Esophagus (tissue), 2 donors: ENCODE measurements at regions not wholly inside any gene's neighbourhood (a gene's known extent, or its start where the extent isn't known, plus 50 kb on each side); places are given as distances from the start of the nearest gene placed in this dataset.
A peak's percentile ranks its signal among the peaks of the same experiment; 100 is the strongest.

Experiments used
- H3K27ac ChIP-seq, 2 donors: one replicate each; pipeline ENCODE4 v1.5.1; 2013; ENCODE audit warnings: low read depth in 2 of 2, mild to moderate bottlenecking in 2 of 2, inconsistent platforms in 1 of 2, low read length in 1 of 2, moderate library complexity in 1 of 2
- H3K27me3 ChIP-seq, 2 donors: one replicate each; pipeline ENCODE4 v1.6.1; 2013; ENCODE audit warnings: low read length in 2 of 2, control low read depth in 1 of 2, mild to moderate bottlenecking in 1 of 2; ENCODE audit not compliant: insufficient read depth in 2 of 2, control insufficient read depth in 1 of 2
- H3K36me3 ChIP-seq, 2 donors: one replicate each; pipeline ENCODE4 v1.6.1; 2013; ENCODE audit warnings: low read length in 1 of 2; ENCODE audit not compliant: control insufficient read depth in 2 of 2, insufficient read depth in 2 of 2
- H3K4me1 ChIP-seq, 2 donors: one replicate each; pipeline ENCODE4 v1.6.1; 2013; ENCODE audit warnings: low read length in 1 of 2; ENCODE audit not compliant: control insufficient read depth in 2 of 2, insufficient read depth in 2 of 2
- H3K4me3 ChIP-seq, 2 donors: one replicate each; pipeline ENCODE4 v1.5.1; 2013; ENCODE audit warnings: low read length in 2 of 2, mild to moderate bottlenecking in 2 of 2, low read depth in 1 of 2, moderate library complexity in 1 of 2
- H3K9me3 ChIP-seq, 2 donors: one replicate each; pipeline ENCODE4 v1.6.1; 2013; ENCODE audit warnings: mild to moderate bottlenecking in 2 of 2, low read depth in 1 of 2, low read length in 1 of 2, moderate library complexity in 1 of 2; ENCODE audit not compliant: control insufficient read depth in 2 of 2, insufficient read depth in 1 of 2
- WGBS, 2 donors: extraction: QIAGEN DNeasy Blood & Tissue Kit; methylation state at CpG; one replicate each; pipeline ENCODE4 v1.1.7; 2013; 5-methylcytosine and 5-hydroxymethylcytosine counted together
- donor health status: healthy with polysubstance abuse.
- donor health status: Bipolar disorder and iron deficiency.

DNA sequence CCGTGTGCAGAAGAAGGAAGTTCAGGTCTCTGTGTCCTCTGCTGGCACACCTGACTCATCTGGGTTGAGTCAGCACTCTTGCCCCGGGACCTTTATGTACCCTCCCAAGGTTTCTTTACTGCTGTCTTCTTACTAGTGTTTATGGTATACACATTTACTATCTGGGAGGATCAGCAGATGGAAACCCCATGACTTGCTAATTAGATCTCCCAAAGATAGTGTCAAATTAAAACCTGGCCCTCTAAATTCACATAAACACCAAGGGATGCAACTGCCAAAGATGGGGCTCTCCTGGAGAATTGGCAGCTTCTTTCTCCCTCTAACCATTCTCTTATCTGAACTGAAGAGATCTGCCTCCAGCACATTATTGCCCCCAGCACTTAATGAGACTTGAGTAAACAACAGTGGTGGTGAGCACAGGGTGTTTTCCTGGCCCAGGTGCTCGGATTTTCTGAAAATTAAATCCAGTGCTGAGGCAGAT is 718.1 kb upstream of the SOX9 start:
- peak overlapping the region; percentile 34 to 52 for H3K27ac ChIP-seq
- WGBS, 2 donors, result 47 to 54% methylated on average over 3 of the region's 3 CpGs
- no peaks in the 10 kb centered on the region for H3K9me3 ChIP-seq
- H3K4me3 ChIP-seq, result no peak overlapping the region
- no peaks in the 10 kb centered on the region for H3K27me3 ChIP-seq
- no peaks in the 10 kb centered on the region for H3K36me3 ChIP-seq
- H3K4me1 ChIP-seq, result no peaks in the 10 kb centered on the region

DNA sequence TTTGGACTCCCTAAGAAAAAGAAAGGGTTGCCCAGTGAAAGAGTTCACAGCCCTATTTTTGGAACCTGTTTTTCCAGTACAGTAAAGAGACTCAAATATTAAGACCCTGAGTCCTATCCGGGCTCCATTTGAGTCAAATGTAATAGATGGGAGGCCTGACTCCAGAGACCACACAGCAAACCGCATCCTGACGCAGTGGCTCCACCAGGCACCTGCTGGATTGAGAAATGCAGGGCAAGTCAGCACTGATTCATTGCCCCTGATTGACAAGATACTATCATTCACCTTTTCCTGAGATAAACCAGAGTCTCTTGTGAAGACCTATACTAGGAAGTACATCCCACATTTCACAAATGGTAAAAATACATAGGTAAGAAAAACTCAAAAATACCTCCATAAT is 715.7 kb upstream of the SOX9 start:
- WGBS, 2 donors, result 82 to 84% methylated on average over 3 of the region's 3 CpGs
- no peaks in the 10 kb centered on the region for H3K36me3 ChIP-seq
- H3K9me3 ChIP-seq, result no peaks in the 10 kb centered on the region
- H3K27ac ChIP-seq, result no peak overlapping the region
- H3K4me1 ChIP-seq, result no peaks in the 10 kb centered on the region
- H3K27me3 ChIP-seq, result no peaks in the 10 kb centered on the region
- no peak overlapping the region for H3K4me3 ChIP-seq

DNA sequence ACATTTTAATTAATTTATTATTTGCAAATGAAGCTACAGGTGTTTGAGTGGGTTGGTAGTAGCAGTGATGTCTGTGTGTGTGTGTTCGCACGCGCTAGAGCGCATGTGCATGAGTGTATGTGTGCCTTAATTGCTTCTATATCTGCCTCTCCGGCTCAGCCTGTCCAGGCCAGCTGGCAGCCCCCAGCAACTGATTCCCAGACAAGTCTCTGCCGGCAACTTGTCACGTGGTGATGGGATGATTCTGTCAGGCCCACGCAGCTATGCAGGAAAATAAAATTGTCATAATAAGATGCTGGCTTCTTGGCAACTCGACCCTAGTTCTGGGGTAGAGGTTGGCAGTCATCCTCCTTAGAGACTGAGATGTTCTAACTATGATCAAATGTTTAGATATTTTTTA is 712.8 kb upstream of the SOX9 start:
- no peak overlapping the region for H3K4me3 ChIP-seq
- no peaks in the 10 kb centered on the region for H3K27me3 ChIP-seq
- H3K36me3 ChIP-seq, result no peaks in the 10 kb centered on the region
- H3K27ac ChIP-seq, result no peak overlapping the region
- H3K4me1 ChIP-seq, result no peaks in the 10 kb centered on the region
- no peaks in the 10 kb centered on the region for H3K9me3 ChIP-seq
- WGBS, 2 donors, result 63 to 71% methylated on average over 9 of the region's 9 CpGs

DNA sequence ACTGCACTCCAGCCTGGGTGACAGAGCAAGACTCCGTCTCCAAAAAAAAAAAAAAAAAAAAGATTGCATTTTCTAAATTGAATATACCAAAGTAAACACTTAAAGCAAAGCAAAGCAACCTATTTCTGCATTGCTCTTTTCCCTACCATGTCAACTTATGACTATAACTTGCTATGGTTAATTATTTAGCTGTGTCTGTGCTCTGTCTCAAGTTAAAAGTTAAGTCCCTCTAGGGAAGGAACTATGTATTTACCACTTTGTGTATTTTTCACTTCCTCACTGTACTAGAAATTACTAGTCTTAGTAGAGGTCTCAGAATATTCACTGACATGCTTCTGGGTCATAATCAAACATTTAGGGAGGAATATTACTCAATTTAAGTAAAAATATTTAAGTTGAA is 711.7 kb upstream of the SOX9 start:
- no peaks in the 10 kb centered on the region for H3K4me1 ChIP-seq
- no peaks in the 10 kb centered on the region for H3K27me3 ChIP-seq
- WGBS, 2 donors, result no CpG with 5 or more reads among the region's 1 CpG
- H3K27ac ChIP-seq, result no peak overlapping the region
- no peak overlapping the region for H3K4me3 ChIP-seq
- H3K9me3 ChIP-seq, result peaks cover 0 to 2% of the 10 kb centered on the region in 2 donors
- H3K36me3 ChIP-seq, result no peaks in the 10 kb centered on the region

DNA sequence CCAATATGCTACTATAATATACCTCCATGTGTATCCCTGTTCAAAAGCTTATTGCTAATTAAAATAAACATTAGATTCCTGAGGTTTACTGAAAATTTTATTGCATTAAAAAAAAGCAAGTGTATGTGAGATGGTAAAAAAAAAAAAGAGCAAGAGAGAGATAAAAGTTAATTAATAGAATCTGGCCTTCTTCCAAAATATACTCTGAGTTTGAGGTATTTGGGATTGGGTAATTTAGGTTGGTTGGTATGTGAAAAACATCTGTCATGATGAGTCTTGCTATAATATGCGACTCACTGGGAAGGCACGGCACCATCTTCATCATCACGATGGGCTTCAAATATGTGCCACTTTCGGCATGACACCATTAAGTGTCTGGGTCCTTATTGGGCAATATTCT is 711.1 kb upstream of the SOX9 start:
- 59 to 66% methylated on average over 4 of the region's 4 CpGs for WGBS, 2 donors
- H3K9me3 ChIP-seq, result peaks cover 0 to 2% of the 10 kb centered on the region in 2 donors
- H3K27me3 ChIP-seq, result no peaks in the 10 kb centered on the region
- H3K27ac ChIP-seq, result no peak overlapping the region
- no peaks in the 10 kb centered on the region for H3K4me1 ChIP-seq
- H3K4me3 ChIP-seq, result no peak overlapping the region
- no peaks in the 10 kb centered on the region for H3K36me3 ChIP-seq

DNA sequence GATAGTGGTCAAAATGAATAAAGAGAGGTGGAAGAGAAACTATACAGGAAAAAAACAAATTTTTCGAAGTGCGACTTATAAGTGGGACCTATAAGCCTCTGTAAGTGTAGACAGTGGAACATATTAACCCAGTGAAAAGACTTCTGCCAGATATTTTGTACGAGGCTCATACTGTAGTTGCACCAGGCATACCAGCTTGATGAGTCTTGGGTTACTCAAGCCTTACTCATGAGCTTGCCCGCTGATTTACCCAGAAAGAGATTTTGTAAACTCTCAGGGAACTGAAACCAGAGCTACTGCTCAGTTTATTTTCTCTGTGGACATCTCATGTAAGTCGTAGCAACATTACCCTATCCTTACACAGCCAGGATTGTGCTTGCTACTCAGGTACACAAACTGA is 708.0 kb upstream of the SOX9 start:
- Histone ChIP-seq H3K27ac (peak overlapping the region; percentile 13 to 20), H3K4me1 (no peaks in the 10 kb centered on the region), H3K9me3 (peaks cover 0 to 2% of the 10 kb centered on the region in 2 donors), H3K4me3 (no peak overlapping the region), H3K27me3 (no peaks in the 10 kb centered on the region), H3K36me3 (no peaks in the 10 kb centered on the region)
- whole genome bisulfite sequencing, 2 donors, result 67 to 68% methylated on average over 5 of the region's 5 CpGs

DNA sequence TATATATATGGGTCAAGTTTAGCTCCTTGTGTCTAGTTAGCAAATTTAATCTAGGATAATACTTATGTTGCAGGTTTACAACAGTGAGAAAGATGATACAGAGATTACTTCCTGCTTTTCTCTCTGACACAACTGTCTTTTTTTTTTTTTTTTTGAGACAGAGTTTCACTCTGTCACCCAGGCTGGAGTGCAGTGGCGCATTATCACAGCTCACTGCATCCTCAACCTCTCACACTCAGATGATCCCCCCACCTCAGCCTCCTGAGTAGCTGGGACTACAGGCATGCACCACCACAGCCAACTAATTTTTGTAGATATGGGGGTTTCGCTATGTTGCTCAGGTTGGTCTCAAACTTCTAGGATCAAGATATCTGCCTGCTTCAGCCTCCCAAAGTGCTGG is 706.9 kb upstream of the SOX9 start:
- 83 to 89% methylated on average over 2 of the region's 2 CpGs for WGBS, 2 donors
- H3K4me3 ChIP-seq, result no peak overlapping the region
- H3K27me3 ChIP-seq, result no peaks in the 10 kb centered on the region
- H3K27ac ChIP-seq, result no peak overlapping the region
- H3K4me1 ChIP-seq, result no peaks in the 10 kb centered on the region
- H3K9me3 ChIP-seq, result peaks cover 0 to 2% of the 10 kb centered on the region in 2 donors
- no peaks in the 10 kb centered on the region for H3K36me3 ChIP-seq

DNA sequence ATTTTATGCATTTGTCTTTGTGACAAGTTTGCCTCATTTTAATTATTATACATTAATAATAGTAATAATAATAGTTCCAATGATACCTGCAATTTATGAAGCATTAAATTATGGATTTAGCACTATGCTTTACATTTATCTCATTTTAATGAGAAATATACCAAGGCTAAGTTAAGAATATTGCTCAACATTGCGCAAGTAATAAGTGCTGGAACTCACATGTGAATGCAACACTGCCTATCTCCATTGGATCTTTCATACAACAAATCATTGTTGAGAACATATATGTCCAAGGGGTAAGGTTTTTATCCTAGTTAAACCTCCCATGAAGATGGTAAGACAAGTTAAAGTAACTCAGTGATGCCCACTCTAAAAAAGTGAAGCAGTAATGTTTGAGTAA is 703.7 kb upstream of the SOX9 start:
- H3K9me3 ChIP-seq, result peaks cover 0 to 2% of the 10 kb centered on the region in 2 donors
- WGBS, 2 donors, result 94 to 100% methylated on average over 1 of the region's 1 CpG

DNA sequence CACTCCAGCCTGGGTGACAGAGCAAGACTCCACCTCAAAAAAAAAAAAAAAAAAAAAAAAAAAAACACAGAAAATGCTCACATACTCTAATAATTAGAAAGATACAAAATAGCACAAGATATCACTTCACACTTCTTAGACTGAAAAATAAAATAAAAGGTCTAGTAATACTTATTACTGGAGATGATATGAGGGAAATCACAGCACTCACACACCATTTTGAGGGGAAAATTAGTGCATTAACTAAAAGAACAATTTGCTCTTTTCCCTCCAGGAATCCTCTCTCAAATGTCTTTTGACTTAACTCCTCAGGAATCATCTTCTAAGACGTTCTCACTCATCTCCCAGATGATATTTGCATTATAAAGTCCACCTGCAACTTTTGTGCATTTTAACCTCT is 697.9 kb upstream of the SOX9 start:
- 71 to 85% methylated on average over 1 of the region's 1 CpG for WGBS, 2 donors
- H3K4me1 ChIP-seq, result no peaks in the 10 kb centered on the region
- no peaks in the 10 kb centered on the region for H3K9me3 ChIP-seq
- H3K27ac ChIP-seq, result no peak overlapping the region
- no peaks in the 10 kb centered on the region for H3K27me3 ChIP-seq
- no peaks in the 10 kb centered on the region for H3K36me3 ChIP-seq
- no peak overlapping the region for H3K4me3 ChIP-seq

More for the DNA sequence above, 703.7 kb upstream of the SOX9 start:
- no peaks in the 10 kb centered on the region for H3K27me3 ChIP-seq
- H3K4me3 ChIP-seq, result no peak overlapping the region
- H3K27ac ChIP-seq, result no peak overlapping the region
- H3K4me1 ChIP-seq, result no peaks in the 10 kb centered on the region
- H3K36me3 ChIP-seq, result no peaks in the 10 kb centered on the region

DNA sequence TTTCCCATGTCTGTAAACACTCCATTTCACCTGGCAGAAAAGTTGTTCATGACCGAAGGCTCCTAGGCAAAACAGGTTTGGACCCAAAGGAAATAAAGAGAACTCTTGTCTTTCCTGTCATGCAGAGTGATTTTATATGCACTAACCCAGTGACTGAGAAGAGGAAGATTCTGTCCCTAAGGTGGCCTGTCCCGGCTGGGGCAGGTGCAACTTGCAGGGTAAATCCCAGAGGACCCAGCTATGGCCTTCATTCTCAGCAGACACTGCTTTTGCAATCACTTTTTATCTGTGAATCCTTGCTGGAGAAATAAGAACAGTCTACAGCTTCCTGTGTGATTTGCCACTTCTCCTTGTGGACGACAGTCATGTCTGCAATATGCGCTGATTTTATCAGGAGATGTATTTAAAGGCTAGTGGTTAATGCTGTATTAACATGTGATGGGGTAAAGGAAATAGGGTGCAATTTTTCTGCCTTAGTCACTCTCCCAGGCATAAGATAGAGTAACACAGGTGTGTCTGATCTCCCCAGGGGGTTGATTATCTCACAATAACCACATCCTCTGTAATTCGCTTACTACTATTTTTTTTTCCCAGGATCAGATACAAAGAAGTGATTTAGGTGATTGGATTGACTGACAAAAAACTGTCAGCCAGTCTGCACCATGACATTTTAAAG is 696.8 kb upstream of the SOX9 start:
- whole genome bisulfite sequencing, 2 donors, result 51 to 60% methylated on average over 5 of the region's 5 CpGs
- no peak overlapping the region for H3K4me3 ChIP-seq
- no peaks in the 10 kb centered on the region for H3K36me3 ChIP-seq

More for the DNA sequence above, 696.8 kb upstream of the SOX9 start:
- H3K9me3 ChIP-seq, result no peaks in the 10 kb centered on the region
- H3K4me1 ChIP-seq, result no peaks in the 10 kb centered on the region
- no peaks in the 10 kb centered on the region for H3K27me3 ChIP-seq
- peak overlapping the region; percentile 36 to 64 for H3K27ac ChIP-seq
